HG03378 (cell line): ENCODE measurements at regions not wholly inside any gene's neighbourhood (a gene's known extent, or its start where the extent isn't known, plus 50 kb on each side); places are given as distances from the start of the nearest gene placed in this dataset.

ENCODE experiments used
- ATAC-seq: cut with Tn5 transposase; IDR thresholded peaks from one replicate; pipeline ENCODE4 v1.9.1; 2021; ENCODE audit warnings: mild to moderate bottlenecking, moderate library complexity; ENCODE audit not compliant: unreplicated experiment

DNA sequence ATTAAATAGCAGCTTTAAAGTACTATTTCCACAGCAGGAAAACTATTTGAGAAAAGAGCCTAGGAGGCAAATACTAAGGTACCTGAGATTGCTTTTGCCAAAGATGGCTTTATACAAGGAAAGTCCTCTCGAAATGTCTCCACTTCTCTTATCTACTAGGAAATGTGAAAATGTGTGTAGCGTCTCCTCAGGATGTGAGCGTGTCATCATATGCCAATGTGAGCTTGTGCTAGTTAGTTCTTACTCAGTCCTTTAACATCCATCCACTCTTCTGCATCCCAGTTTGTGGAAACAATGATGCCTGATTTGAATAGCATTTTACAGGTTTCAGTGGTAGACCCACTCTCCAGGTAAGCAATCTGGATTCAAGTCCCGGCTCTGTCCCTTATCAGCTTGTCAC is 421.0 kb downstream of the DYNC2H1 start:
- no peak for ATAC-seq

DNA sequence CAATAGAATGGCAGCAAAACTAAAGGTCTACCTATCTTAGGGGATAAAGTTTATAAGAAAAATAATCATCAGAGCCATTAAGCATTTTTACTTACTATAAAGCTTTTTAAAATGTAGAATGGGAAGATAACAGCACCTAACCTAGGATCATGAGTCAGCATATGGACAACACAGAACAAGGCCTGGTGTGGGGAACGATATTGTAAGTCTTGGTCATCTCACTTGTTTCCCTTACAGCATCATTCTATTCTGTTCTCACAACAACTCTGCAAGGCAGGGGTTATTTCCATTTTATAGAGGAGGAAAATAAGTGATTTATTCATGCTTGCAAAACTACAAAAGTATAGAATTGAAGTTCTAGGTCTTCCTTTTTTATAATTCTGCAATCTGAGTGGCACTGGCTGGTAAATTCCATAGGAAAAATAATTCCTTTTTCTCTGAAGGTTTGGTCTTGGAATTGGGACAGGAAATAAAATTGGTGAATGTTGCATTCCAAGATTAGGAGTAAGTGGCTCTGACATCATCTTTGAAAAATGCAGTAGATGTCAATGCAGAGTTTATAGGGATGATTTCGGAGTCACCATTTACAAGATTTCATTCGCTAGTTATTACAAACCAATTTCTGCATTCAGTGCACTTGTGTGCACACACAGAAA is 423.0 kb downstream of the DYNC2H1 start:
- no peak for ATAC-seq

DNA sequence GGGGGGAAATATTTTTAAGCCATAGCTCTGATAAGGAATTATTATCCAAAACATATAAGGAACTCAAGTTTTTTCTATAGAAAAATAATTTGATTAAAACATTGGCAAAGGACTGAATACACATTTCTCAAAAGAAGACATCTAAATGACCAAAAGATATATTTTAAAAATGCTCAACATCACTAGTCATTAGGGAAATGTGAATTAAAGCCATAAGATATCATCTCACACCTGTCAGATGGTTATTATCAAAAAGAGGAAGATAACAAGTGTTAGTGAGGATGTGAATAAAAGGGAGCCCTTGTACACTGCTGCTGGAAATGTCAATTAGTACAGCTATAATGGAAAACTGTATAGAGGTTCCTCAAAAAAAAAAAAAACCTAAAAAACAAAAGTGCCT is 425.0 kb downstream of the DYNC2H1 start:
- no peak for ATAC-seq

DNA sequence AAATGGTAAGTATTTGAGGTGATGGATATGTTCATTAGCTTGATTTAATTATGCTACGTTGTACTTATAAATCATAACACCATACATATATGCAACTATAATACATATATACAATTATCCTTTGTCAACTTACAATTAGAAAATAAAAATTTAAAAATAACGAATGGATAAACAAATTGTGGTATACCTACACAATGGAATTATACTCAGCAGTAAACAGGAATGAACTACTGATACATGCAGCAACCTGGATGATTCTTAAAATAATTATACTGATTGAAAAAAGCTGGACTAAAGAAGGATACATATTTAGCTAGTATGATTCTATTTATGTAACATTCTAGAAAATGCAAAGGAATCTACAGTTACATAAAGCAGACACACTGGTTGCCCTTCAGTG is 425.7 kb downstream of the DYNC2H1 start:
- no peak for ATAC-seq

DNA sequence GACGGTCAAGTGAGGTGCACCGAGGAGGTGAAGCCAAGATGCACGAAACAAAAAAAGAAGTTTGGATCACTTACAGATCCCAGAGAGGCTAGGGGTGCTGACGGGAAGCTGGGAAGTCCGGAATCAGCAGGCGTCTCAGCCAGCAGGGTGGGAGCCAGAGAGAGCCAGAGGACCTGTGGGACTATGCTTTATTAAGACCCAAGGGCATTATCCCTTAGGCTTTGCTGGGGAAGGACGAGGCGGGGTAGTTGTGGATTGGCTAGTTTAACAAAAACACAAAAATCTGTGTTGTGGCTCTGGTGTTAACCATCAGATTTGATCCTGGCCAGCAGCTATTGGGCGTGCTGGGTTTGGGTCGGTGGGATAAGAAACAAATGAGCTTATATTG is 427.1 kb downstream of the DYNC2H1 start:
- no peak for ATAC-seq

DNA sequence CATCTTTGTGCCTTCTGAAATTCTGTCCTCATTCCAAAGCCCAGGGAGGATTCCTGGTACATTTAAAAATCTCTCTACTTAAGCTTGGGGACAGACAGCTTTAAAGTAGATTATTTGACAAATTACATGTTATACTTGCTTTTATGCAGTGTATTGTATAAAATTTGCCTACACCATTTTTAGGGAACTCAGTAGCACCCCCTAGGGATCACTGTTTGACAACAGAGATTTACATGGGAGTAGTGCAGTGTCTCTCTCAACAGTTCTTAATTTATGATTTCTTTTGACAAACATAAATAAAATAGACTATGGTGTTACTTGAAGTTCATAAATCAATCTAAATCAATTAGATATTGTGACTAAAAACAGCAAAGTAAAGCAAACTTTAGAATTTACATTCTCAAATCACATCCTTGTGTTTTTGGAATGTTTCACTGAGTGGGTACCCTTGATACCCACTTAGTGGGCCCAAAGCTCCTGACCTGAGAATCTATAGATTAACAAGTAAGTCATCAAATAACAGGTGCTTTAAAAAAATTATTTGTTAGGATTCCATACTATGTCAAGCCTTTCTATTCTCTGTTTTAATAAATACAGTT is 428.8 kb downstream of the DYNC2H1 start:
- ATAC-seq, result no peak

DNA sequence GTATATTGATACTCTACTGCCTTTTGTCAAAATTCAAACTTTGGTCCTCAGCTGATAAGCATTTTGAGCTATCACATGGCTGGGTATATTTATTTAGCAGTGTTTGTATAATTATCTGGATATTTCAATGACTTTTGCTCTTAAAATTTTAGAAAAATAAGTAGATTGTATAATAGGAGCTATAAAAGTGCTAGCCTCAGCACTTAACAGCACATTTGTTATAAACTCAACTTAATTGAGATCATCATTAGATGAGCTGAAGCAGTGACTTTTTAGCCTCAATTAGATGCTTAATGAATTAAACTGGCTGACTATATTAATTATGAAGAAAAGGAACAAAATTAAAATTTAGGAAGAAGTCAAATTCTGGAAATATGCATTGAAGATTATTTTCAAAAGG is 429.9 kb downstream of the DYNC2H1 start:
- no peak for ATAC-seq

DNA sequence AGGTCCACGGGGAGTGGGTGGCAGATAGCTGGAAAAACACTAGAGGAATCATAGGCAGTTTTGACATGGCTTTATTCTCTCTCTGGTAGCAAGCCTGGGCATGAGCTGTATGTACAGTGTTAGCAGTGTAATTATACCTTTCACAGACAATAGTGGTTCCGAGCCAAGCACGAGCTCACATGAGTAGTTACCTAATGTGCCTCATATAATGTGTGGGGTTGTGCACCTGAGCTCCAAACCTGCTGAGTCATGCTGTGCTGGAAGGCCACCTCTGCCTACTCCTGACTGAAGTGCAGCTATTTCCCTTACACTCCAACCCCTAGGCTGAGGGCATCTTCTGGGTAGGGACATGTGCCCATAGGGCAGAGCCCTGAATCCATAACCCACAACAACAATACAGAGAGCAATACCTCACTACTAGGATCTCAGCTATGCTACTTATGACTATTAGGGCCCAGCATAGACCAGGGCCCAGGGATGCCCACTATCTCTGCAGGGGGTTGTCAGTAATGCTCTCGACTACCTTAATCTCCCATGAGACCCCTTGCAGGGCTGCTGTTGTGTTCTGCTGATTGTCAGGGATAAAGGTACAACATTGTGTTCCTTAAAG is 432.1 kb downstream of the DYNC2H1 start:
- ATAC-seq, result no peak

DNA sequence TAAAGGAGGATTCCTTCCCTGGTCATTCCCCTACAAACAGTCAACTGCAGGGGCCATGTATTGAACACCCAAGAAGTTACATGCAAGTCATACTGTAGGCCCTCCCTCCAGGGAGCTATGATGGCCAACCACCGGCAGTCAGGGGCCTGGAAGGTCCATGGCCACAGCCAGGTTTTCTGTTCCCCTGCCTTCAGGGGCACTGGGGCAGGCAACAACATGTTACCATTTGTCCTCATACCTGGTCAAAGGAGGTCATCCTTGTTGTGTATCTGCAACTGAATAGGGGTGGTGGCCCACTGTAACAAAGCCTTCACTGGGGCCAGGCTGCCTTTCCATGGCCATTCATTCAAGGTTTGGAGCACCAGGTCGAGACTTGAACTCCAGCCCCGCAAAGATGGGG is 433.6 kb downstream of the DYNC2H1 start:
- no peak for ATAC-seq

DNA sequence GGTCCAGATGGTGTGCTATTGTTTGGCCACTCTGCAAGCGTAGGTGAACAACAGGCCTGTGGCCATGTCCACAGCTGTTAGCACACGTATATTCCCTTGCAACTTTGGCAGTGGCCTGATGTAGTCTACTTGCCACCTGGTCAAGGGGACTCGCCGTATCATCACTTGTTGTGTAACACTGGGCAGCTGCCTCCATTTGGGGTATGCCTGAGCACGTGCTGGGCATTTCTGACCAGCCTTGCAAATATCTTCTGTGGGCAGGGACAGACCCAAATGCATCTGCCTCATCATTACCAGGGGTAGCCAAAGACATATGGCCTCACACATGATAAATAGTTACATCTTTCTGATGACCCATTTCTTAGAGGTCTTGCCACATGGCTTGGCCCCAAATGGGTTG is 434.2 kb downstream of the DYNC2H1 start:
- no peak for ATAC-seq

DNA sequence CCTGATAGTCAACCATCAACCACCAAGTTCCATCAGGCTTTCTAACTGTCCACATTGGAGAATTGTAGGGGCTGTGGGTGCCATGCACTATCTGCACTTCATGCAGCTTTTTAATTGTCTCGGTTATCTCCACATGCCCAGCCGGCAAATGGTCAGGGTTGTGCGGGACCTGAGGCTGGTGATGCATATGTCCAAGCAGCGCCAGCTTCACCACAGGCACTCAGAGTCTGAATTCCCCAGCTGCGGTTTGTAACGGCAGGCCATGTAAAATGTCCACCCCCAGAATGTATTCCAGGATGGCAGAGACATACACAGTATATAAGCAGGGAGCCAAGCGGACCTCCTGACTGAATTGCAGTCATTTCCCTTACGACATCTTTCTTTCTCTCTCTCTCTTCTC is 435.6 kb downstream of the DYNC2H1 start:
- ATAC-seq, result no peak

DNA sequence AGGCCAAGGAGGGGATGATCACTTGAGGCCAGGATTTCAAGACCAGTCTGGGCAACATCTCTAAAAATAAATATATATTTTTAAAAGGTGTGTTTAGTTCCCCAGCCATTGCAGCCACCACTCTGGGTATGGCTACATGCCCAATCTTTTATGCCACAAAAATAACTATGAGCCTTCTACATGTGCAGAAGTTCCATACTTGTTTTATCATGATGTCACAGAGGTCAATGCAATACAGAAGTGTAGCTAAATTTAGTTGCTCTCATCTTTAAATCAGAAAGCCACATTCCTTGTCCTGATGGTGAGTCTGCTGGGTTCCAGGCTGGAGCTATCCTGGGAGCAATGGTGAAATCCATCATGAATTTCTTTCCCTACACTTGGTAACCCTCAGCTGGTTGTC is 436.3 kb downstream of the DYNC2H1 start:
- no peak for ATAC-seq

DNA sequence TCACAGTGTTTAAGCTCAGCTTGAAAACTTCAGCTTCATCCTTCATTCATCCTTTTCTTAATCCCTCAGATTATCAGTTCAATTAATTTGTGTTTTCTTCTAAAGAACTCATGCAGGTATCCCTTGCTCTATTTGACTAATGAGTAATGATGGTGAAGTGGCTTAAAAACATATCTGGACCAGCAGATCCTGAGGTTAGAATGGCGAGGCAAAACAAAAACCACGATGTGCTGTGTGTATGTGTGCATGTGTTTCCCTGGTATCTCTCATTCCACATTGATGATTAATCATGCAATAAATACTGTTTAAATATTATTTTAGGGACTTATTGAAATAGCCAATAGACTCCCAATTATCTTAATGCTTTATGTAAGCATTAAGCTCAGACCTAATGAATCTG is 437.0 kb downstream of the DYNC2H1 start:
- ATAC-seq, result no peak

DNA sequence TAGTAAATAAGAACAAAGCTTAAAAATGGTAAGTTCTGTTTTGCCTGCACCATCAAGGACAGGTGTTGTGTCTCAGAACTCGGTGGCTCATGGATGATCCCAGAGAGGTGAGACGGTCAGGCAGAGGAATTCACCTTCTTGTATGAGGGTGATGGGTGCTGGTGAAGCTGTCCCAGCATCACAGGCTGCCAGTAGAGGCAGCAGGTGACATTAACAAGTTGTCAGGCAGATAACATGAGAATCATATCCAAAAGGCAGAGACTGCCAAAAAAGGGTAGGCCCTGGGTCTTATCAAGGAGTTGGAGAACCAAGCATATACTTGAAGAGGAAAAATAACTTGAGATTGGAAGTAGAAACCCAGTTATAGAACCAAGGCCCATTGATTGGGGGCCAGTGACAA is 437.8 kb downstream of the DYNC2H1 start:
- ATAC-seq, result no peak

DNA sequence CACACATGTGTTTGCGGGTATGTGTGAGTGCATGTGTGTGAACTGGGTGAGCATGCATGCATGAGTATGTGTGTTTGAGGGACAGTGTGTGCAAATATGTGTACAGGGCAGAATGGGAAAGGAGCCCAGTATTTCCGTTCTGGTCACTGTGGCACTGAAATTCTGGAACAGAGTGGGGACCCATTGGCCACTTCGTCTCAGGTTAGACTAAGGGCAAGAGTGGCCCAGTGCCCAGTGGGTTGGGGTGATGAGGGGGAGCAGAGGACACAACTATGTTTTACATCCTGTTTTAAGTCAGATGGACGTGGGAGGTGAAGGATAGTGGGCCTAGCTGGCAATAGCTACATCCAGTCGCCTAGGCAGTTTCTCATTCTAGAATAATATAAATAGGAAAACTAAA is 438.5 kb downstream of the DYNC2H1 start:
- no peak for ATAC-seq

DNA sequence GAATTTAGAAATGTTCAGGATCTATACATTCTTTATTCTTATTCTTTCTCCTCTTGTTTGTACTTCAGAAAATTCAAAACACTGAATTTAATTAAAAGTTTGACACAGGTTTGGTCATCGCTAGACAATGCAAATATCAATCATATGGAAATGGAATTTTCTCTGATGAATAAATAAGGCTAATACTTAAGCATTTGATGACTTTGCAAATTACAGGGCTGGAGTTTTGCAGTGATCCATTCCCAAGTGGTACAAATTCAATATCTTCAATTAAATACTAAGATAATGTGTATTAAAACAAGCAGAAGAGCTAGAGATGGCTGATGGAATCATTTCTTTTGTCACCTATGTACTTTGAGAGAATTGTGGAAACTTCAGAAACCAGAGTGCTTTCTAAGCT is 439.6 kb downstream of the DYNC2H1 start:
- ATAC-seq, result no peak

DNA sequence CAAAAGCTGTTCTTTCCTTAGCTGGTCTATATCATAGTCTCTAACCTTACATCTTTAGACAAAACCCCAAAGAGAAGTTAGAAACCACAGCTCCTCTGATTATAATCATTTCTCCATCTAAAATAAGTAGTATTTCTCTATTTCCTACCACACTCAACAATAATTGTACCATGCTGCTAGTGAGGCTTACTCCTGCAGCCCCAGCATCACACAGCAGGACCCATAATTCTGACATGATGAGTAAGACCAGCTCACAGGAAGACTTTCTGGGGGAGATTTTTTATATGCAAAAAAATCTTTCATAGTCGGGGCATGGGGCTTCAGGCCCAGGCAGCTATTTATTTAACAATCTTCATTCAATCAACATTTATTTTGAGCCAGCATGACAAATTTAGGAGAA is 441.6 kb downstream of the DYNC2H1 start:
- ATAC-seq, result no peak

DNA sequence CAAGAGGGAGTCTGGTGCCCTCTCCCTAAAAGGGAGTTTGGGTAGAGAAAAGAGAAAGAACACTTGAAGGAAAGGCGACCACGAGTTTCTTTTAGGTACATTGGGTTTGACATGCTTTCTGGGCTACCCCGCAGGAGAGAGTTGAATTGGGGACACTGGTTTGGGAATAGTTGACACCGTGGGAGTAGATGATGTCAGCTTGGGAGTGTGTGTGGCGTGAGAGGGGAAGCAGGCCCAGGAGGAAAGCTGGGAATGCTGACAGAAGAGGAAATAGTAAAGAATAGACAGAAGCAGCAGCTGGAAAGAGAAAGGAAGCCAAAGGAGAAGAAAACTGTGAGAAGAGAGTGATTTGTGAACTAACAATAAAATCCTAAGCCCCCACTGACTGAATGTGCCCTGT is 442.9 kb downstream of the DYNC2H1 start:
- ATAC-seq, result no peak

DNA sequence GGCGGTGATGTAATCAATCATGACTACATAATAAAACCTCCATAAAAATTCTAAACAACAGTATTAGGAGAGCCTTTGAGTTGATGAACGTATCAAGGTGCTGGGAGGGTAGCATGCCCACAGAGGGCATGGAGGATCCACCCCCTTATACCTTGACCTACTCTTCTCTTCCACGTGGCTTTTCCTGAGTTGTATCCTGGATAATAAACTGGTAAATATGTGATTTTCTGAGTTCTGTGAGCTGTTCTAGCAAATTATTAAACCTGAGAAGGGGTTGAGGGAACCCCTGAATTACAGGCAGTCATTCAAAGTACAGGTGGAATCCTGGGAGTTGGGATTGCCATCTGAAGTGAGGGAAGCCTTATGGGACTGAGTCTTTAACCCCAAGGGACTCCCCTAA is 446.9 kb downstream of the DYNC2H1 start:
- ATAC-seq, result no peak

DNA sequence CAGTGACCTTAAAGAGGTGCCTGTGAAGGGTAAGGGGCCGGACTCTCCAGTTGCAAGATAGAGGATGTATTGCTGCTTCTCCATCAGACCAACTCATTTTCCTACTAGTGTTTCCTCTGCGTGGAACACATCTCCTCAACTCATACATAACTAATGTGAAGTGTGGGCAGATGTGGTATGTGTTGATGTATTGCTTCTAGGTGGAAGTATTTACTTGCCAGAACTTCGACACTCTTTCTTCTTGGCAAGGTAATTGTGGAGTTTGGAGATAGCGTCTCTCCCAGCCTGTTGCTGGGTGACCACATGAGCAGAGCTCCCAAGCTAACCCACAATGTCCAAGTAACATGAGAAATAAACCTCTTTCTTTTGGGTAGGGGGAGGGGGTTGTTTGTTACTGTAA is 456.9 kb downstream of the DYNC2H1 start:
- ATAC-seq, result no peak

DNA sequence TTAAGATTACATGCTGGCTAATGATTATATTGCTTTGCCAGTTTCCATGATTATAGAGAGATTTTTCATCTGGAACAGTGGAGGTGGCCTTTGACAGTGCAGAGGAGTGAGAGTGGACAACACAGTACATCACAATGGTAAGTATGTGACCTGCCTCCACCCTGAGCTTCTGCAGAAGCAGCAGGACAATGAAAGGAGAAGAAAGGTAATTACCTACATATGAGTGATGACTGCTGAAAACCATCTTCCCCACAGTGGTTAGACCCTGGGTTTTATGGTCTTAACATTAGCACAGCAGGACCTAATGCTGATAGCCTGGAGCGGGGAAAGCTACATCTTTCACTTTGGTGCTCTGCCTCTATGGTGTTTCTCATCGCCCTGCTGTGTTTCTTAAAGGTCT is 454.7 kb upstream of the DDI1 start:
- ATAC-seq, result no peak

DNA sequence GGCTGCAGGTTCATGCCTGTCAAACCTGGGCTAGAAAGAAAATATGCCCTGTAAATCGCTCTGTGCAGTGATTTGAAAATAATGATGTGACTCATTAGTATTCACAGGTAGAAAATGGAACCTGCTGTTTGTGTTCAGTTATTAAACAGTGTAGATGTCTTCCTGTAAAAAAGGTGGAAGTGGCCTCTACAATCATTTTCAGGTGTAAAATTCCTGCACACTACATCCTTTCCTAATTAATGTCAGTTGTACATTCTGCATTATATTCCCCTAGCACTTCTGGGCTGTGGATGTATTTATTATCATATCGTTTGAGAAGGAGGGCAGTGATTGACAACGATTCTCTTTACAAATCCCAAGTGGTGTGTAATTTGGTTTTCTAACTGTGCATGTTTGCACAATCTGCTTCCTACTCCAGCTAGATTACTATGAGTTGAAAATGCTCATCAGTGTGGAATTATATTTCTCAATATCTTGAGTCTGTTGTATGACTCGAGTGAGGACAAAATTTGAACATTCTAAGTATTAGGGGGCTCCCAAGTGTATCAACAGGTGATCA is 454.0 kb upstream of the DDI1 start:
- ATAC-seq, result no peak
